Epithelial cell of prostate (primary cell): ENCODE measurements at regions not wholly inside any gene's neighbourhood (a gene's known extent, or its start where the extent isn't known, plus 50 kb on each side); places are given as distances from the start of the nearest gene placed in this dataset.

Source experiments
- DNase-seq: peaks from one replicate; pipeline ENCODE4 v3.0.0-alpha.2; 2011; ENCODE audit warnings: low read depth, low spot score
- H3K27ac ChIP-seq: fragments of 450-650 bp; 2 replicates; pipeline ENCODE4 v1.5.1; 2017; ENCODE audit warnings: mild to moderate bottlenecking

DNA sequence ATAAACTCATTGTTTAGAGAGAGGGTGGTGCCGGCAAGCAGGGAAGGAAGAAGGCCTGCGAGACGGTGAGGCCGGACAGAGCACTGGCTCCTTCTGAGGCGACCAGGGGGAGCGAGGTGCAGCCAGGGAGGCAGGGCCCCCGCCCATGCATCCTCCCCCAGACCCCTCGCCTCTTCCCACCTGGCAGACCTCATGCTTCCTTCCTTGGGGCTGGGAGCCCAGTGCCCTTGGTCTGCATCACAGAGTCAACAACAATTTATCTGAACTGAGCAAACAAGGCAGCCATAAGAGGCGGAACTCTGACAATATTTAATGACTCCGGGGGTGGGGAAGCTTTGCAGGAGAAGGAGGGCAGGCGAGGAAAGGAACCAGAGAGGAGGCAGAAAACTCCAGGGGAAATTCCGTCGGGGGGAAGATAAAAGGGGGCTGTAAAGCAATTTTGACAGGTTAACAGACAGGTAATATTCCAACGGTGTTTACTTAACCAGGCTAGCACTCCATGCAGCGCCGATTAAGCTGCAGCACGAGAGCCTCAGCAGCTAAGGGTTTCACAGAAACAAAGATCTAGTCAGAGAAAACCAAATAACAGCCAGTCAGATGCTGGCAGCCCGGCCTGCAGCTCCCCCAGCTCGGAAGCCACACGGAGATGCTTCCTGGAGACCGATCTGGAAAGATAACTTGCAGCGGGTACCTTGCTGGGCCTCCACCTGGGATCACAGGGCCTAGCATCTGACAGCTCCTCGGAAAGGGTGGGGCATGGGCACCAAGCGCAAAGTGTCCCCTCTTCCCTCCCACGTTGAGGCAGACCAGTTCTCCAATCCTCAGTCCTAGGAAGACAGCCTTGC lies 398.2 kb downstream of the SOX9 start:
- no peak overlapping the region for H3K27ac ChIP-seq
- DNase-seq: no peak

DNA sequence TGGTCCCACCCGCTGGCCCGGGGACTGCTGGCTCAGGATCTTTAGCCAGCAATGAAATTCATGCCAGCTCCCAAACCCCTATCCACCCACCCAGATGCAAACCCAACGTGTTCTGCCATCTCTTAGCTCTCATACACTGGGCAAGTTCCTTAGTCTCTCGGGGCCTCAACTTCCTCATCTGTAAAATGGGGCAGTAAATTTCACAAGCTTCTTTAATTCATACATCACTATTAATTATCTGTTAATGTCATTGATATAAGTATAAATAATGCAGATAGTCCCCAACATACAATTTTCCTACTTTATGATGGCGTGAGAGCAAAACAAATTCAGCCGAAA lies 398.7 kb downstream of the SOX9 start:
- no peak for DNase-seq
- H3K27ac ChIP-seq: no peak overlapping the region

DNA sequence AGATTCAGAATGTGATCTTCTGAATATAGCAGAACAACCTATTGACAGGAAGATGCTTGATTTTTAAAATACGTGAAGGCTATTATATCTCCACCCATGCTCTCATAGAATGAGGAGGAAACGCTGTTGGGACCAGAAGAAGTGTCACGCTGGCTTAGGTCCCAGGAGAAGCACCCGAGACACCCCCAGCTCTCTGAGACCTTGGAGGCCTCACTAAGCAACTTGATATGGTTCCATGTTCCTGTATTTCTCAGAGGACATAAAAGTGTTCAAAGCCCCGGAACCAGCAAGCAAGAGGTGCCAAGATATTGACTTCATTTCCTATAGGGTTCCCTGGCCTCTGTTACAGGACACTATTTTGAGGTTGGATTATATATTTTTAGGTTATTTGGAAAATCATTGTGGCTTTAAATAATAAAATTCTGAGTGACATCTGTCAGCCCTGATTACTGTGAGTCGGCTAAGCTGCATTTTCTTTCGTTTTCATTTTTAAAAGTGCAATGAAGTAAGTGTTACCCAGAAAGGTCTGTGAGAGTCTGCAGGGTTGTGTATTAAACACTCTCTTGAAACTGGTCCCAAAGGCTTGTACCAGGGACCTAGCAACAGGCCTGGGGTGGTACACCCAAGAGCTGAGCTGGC lies 400.0 kb downstream of the SOX9 start:
- no peak overlapping the region for H3K27ac ChIP-seq

DNA sequence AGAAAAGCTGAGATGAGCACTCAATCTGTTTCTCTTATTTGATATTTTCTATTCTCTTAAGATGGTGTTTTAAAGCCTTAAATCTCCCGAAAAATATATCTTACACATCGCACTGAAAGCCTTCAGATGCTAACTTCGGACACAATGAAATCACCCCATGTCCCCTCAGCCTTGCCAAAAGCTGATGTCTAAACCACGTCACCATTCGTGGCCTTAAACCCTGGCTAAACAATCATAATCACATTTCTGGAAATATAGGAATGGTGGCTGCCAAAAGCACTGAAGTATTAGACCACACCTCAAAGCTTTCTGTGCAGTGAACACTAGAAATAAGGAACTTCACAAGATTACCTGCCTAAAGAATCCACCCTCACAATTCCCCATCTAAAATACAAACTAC lies 402.7 kb downstream of the SOX9 start:
- DNase-seq: no peak
- no peak overlapping the region for H3K27ac ChIP-seq

More for the DNA sequence above, 400.0 kb downstream of the SOX9 start:
- DNase-seq: no peak

DNA sequence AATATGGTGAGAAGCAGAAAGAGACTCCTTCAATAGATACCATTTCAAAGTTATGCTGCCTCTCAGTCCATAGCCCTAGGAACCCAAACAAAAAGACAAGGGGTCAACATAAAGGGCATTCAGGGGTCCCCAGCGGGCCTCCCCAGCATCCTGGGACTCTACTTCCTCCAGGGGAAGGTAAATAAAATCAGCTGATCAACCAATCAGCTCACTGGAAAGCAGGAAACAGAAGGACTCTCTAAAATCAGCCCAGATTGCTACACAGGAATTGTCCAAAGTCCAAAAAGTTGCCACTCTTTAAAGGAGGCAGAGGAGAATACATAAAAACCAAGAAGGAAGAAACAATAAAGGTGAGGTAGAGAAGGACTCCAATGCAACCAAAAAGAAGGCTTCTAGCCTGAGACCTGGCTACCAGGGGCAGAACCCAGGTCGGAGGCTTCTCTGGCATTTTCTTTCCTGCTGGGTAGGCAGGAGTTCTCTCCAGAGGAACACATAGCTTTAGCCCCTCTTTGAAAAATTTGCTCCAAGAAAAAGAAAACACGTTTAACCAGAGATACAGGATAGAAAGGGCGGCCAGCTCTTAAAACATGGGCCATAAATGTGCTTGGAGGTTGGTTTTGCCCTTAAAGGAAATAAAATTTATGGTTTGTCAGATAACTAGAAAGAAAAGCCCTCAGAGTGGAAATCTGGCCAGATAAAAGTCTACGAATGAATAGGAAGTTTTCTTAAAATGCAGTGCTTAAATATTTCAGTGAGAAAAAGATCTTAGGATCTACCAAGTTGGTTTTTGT lies 404.6 kb downstream of the SOX9 start:
- no peak for DNase-seq
- no peak overlapping the region for H3K27ac ChIP-seq

DNA sequence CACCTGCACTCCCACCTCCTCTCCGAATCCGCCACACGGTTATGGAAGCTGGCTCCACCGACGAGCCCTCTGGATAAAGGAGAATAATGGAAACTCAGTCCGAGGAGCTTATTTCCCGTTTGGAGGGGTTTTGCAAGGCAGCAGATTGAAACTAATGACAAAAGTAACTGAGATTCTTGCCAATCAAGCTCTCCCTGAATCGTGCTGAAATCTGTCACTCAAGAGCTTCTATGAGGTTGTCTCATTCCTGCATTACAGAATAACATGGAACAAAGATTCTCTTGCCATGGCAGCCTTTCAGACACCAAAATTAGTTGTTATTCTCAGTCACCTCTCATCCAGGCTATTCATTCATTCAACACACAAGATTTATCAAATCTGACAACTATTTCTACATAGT lies 405.9 kb downstream of the SOX9 start:
- no peak overlapping the region for H3K27ac ChIP-seq
- no peak for DNase-seq

DNA sequence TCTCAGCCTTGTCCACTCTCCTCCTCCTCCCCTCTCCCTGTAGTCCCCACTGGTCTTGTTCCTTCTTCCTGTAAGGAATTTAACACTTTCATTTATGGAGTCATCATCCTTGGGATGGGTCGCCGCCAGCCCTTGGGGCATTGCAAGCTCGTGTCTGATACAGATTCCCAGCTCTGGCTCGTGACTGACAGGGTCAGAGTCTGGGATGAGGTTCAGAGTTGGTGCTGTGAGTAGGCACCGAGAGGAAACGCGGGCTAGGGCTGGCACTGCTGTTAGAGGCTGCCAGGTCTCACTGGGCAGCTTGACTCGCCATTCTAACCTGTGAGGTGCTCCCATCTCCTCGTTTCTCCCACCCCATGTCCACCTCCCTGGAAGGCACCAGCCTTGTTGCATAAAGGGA lies 407.0 kb downstream of the SOX9 start:
- no peak overlapping the region for H3K27ac ChIP-seq
- DNase-seq: no peak

DNA sequence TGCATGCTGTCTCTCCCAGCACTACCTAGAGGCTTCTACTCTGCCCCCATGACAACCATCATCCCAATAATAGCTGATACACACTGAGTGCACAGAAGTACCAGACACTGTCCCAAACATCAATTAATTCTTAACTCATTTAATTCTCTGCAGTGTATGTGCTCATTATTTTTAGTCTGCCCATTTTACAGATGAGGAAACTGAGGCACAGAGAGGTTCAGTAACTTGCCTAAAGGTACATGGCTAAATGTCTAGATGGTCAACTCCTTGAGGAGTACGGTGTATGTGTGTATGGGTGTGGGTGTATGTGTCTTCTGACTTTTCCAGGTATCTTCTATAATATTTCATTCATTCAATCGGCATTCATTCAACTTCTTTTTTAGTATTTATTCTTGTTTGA lies 407.9 kb downstream of the SOX9 start:
- H3K27ac ChIP-seq: no peak overlapping the region
- DNase-seq: no peak

DNA sequence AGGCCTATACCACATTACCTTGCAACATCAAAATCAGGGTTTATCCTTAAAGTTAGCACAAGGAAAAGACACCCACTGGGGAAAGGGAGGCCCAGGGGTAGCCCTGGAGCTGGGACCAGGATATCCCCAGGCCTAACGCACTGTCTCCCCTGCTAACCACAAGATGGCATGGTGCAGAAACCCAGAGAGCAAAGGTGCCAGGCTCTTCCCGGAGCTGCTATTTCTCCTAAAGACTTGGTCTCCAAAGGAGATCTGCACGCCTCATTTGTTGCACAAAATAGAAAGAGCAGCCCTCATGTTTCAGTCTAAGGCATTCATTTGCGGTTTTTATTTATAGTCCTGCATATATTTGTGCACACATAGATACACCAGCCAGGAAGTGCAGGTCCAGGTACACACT lies 408.6 kb downstream of the SOX9 start:
- H3K27ac ChIP-seq: no peak overlapping the region

DNA sequence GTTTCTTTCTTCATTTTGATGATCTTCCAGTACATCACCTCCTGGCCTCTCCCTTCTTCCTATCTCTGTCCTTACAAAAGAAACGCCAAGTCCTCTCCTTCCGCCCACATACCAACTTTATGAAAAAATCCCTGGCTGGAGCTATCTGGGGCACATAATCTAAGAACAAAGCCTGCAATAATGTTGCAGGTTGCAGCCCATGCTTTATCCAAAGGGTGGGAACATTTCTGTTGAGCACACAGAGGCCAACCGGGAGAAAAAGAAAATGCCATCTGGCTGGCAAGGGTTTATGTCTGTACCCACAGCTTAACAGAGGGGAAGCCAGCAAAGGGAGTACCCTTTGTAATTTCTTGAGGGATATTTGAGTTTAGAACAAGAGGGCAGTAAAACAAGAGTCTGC lies 409.6 kb downstream of the SOX9 start:
- DNase-seq: no peak
- no peak overlapping the region for H3K27ac ChIP-seq

More for the DNA sequence above, 408.6 kb downstream of the SOX9 start:
- no peak for DNase-seq

DNA sequence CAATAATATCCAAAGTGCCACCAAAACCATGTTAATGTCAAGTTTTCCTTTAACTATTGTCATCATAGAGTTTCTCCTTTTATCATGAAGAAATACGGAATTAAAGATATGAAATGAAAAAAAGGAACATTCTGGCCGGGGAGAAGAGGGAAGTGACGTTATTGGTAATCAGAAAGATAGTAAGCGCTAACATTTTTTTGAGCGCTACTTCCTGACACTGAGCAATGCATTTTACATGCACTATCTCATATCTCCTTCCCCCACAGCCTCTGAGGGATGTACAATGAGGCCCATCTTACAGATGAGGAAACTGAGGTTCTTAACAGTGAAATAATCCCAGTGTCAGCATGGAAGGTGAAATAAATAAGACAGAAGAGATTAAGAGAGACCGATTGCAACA lies 410.9 kb downstream of the SOX9 start:
- DNase-seq: no peak

DNA sequence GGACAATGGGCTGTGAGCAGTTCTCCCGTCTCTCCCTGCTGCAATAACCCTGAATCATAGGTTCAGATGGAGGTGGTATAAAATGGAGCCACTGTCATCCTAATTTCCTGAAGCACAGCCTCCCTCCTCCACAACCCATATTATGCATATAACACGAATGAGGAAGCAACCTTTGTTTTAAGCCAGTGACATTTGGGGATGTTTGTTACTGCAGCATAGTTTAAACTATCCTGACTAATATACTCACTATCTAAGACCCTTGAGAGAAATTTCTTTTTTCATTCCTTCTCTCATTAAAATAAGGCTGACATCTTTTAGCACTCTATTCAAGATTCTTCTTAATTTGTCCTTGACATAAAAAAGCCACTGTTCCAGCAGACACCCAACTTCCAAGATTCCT lies 413.4 kb downstream of the SOX9 start:
- DNase-seq: no peak
- H3K27ac ChIP-seq: no peak overlapping the region

More for the DNA sequence above, 410.9 kb downstream of the SOX9 start:
- H3K27ac ChIP-seq: no peak overlapping the region

DNA sequence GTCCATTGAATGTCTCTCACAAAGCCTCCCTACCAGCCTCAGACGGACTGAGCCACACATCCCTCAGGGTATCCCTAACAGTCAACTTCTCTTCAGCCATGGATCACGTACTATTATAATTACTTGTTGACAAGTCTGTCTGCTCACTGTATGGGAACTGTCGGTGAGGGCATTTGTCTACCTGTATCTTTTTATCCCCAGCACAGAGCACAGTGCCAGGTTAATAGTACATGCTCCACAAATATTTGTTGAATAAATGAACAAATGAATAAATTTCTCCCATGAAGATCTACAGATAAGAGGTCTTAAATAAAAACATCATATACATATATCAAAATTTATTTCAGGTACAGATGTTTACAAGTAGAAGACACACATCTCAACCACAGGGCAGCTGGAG lies 414.0 kb downstream of the SOX9 start:
- DNase-seq: no peak
- H3K27ac ChIP-seq: no peak overlapping the region

DNA sequence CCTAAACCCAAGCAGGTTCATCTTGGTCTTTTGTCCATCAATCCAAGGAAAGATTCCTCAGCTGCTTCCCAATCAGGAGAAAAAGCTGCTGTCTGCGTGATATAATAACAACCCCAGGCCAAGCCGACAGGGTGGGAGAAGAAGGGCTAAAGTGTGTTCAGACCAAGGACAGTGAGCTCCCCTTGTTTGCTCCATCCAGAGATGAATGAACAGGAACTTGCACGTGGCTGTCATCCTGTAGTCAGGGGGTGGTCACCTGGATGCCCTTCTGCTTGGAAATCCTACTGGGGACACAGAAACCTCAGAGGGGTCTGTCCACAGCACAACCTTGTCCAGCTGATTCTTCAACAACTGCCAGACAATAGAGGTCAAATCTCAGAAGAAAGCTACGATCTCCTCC lies 414.5 kb downstream of the SOX9 start:
- DNase-seq: no peak
- H3K27ac ChIP-seq: no peak overlapping the region

DNA sequence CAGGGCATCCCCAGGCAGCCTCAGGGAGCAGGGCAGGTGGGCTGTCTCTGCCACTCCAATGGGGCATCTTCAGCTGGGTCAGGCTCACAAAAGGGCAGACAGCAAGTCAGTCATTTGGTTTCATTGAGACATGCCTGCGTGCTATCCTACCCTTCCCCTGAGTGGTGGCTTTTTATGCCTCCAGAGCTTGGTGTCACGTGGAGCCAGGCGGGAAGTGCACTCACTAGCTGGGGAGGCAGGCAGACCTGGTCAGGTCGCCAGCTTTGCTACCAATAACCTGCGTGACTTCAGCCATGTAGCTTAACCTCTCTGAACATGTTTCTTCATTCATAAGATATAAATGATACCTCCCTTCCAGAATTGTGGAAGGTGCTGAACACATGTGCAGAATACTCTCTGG lies 415.0 kb downstream of the SOX9 start:
- DNase-seq: no peak
- H3K27ac ChIP-seq: no peak overlapping the region

DNA sequence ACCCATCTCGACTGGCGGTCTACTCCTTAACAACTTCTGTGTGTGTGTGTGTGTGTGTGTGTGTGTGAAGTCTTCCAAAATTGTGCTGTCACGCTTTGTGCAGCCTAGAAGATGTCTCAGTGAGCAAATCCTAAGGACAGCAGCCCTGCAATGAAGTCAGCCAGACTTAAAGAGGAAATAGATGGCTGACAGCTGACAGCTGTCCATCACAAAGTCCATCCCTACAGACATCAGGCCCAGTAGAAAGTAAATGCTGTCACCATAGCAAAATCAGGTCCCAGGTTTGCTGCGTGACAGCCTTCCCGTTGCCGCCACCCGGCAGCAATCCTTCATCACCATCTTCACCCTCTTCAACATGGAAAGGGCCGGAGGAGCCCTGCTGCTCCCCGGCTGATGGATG lies 416.0 kb downstream of the SOX9 start:
- H3K27ac ChIP-seq: no peak overlapping the region
- DNase-seq: no peak

DNA sequence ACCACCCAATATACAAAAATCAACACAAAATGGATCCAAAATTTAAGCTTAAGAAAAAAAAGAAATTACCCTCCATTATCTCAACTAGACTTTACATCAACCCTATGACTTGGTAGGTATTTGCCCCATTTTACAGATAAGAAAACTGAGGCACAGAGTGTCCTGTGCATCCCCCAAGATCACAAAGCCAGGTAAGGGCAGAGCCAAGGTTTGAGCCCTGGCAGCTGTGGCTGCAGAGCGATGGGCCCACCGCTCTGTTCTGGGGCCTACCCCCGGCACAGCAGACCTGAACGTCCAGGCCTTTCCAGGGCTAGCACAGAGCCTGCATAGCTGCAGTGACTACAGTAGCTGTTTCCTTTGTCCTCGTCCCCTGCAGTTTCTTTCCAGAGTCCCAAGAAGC lies 417.6 kb downstream of the SOX9 start:
- no peak overlapping the region for H3K27ac ChIP-seq

DNA sequence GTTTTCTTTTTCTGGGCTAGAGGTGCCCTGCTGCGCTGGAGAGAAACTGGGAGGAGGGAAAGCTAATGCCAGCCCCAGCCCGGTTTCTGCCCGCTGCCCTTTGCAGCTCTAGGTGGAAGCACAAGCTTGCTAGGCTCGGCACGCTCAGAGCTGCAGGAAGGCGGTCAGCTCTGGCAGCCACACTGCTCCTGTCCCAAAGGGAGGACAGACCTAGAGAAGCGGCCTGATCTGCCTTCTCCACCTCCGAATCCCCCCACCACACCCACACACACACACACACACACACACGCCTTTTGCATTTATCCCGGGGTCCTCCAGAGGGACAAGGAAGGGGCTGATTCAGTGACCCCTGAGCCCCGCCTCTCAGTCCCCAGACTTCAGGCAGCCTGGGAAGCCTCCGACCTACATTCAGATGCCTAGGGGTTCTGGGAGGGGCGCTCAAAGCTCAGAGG lies 418.1 kb downstream of the SOX9 start:
- H3K27ac ChIP-seq: no peak overlapping the region

More for the DNA sequence above, 417.6 kb downstream of the SOX9 start:
- no peak for DNase-seq

DNA sequence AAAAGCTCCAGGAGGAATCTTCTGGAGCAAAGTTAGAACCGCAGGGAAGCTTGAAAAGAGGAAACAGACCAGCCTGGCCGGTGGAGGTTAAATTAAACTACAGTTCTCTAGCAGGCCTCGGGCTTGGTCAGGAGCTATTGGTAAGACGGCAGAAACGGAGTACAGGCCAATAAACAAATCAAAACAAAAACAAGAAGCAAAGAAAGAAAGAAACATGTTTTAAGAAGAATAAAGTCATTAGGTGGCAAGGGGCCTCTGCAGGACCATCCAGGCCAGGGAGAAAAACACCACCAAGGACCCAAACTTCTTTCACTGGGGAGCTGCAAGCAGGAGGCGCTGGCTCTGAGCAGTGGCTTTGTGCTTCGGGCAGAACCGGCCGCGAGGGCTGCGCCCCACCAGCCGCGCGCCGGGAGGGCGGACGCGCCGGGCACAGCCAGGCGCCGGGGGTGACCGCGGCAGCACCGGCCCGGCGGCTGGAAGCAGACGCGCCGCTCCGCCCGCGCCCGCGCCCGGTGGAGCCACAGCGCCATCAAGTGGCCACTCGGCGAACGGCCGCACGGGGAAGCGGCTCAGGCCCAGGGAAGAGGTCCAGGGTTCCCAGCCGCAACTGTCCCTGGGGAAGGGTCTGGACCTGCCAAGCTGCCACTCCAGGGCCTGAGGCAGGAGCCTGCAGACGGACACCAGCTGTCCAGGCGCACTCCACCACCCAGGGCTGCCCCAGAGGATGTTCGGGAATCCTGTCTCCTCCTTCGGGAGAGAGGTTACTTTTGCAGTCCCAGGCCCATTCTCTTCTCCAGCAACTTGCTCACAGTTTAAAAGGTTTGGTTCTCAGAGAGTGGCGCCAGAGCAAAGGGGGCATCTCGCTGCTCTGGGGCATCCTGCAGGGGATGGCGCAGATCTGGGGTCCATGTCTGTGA lies 419.4 kb downstream of the SOX9 start:
- no peak overlapping the region for H3K27ac ChIP-seq
- DNase-seq: no peak

More for the DNA sequence above, 418.1 kb downstream of the SOX9 start:
- no peak for DNase-seq

DNA sequence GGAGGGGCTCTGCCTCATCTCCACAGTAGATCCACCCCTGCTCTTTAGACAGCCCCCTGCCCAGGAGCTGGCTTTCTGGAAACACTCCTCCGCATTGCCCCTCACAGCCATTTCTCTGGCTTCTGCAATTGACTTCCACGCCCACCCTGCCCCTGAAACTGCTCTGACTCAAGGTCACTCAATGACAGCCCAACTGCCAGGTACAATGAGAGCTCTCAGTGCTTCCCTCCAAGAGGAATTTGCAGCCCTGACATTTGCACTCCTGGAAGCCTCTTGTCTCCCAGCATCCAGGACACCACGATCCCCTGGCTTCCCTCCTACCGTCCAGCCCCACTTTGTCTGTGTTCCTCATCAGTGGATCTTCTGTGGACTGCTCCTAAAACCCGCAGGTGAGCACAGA lies 421.5 kb downstream of the SOX9 start:
- H3K27ac ChIP-seq: no peak overlapping the region
- no peak for DNase-seq
